Activated CD4-positive, alpha-beta T cell treated with anti-CD3 and anti-CD28 coated beads for 4 hours (primary cell): ENCODE measurements at regions not wholly inside any gene's neighbourhood (a gene's known extent, or its start where the extent isn't known, plus 50 kb on each side); places are given as distances from the start of the nearest gene placed in this dataset.

Experiments used
- DNase-seq, 2 donors: peaks; one replicate each; pipeline ENCODE4 v3.0.0-alpha.2; 2020

- DNase-seq: no peak
Measured at GRCh38 chr19:33900817-33901216, 104.1 kb downstream of the KCTD15 start.

GRCh38 chr19:33902395-33902794, 105.7 kb downstream of the KCTD15 start:
- no peak for DNase-seq

GRCh38 chr19:33902802-33903488, 106.3 kb downstream of the KCTD15 start:
- no peak for DNase-seq

- no peak for DNase-seq
Measured at GRCh38 chr19:33903489-33903850, 106.8 kb downstream of the KCTD15 start.

GRCh38 chr19:33904681-33905080, 108.0 kb downstream of the KCTD15 start:
- no peak for DNase-seq

- no peak for DNase-seq
Measured at GRCh38 chr19:33905473-33905936, 108.8 kb downstream of the KCTD15 start.

- no peak for DNase-seq
Measured at GRCh38 chr19:33905937-33906577, 109.4 kb downstream of the KCTD15 start.

- DNase-seq: no peak
Measured at GRCh38 chr19:33906578-33907335, 110.1 kb downstream of the KCTD15 start.

- no peak for DNase-seq
Measured at GRCh38 chr19:33910922-33911321, 114.3 kb downstream of the KCTD15 start.

GRCh38 chr19:33914599-33914998, 117.9 kb downstream of the KCTD15 start:
- no peak for DNase-seq

GRCh38 chr19:33916792-33917191, 120.1 kb downstream of the KCTD15 start:
- no peak for DNase-seq

- no peak for DNase-seq
Measured at GRCh38 chr19:33919291-33919690, 122.6 kb downstream of the KCTD15 start.

- DNase-seq: no peak
Measured at GRCh38 chr19:33921165-33921564, 124.5 kb downstream of the KCTD15 start.

GRCh38 chr19:33926306-33926705, 129.6 kb downstream of the KCTD15 start:
- DNase-seq: no peak

GRCh38 chr19:33927789-33928457, 131.3 kb downstream of the KCTD15 start:
- DNase-seq: no peak

- no peak for DNase-seq
Measured at GRCh38 chr19:33928458-33928950, 131.8 kb downstream of the KCTD15 start.

GRCh38 chr19:33933931-33934330, 137.3 kb downstream of the KCTD15 start:
- no peak for DNase-seq

- no peak for DNase-seq
Measured at GRCh38 chr19:33938821-33939220, 142.2 kb downstream of the KCTD15 start.

GRCh38 chr19:33941133-33941532, 144.5 kb downstream of the KCTD15 start:
- DNase-seq: no peak

- no peak for DNase-seq
Measured at GRCh38 chr19:33946535-33947264, 150.0 kb downstream of the KCTD15 start.

- DNase-seq: no peak
Measured at GRCh38 chr19:33947265-33947964, 150.7 kb downstream of the KCTD15 start.
